ENCODE measurements at regions not wholly inside any gene's neighbourhood (a gene's known extent, or its start where the extent isn't known, plus 50 kb on each side); places are given as distances from the start of the nearest gene placed in this dataset.

DNA sequence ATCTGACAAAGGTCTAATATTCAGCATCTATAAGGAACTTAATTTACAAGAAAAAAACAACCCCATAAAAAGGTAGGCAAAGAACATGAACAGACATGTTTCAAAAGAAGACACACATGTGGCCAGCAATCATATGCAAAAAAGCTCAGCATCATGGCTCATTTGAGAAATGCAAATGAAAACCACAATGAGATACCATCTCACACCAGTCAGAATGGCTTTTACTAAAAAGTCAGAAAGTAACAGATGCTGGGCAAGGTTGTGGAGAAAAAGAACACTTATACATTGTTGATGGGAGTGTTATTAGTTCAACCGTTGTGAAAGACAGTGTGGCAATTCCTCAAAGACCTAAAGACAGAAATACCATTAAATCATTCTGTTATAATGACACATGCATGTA lies 289.9 kb upstream of the MMS22L start:
- no peaks in the 10 kb centered on the region for H3K79me2 ChIP-seq (ENCODE audit: control insufficient read depth, insufficient read depth, low read length, unreplicated experiment)
- no peaks in the 10 kb centered on the region for H3K36me3 ChIP-seq (ENCODE audit: insufficient read depth, low read length)
- no peak overlapping the region for H2AFZ ChIP-seq (ENCODE audit: low read length, unreplicated experiment)
- H3K4me1 ChIP-seq (ENCODE audit: control insufficient read depth, insufficient read depth, low read length, unreplicated experiment), result no peaks in the 10 kb centered on the region
- H3K27me3 ChIP-seq (ENCODE audit: insufficient read depth, low read length), result peaks cover 14% of the 10 kb centered on the region
- no peak overlapping the region for H3K27ac ChIP-seq (ENCODE audit: low read depth, low read length)
- H3K4me3 ChIP-seq (ENCODE audit: low read depth, low read length), result no peak overlapping the region

DNA sequence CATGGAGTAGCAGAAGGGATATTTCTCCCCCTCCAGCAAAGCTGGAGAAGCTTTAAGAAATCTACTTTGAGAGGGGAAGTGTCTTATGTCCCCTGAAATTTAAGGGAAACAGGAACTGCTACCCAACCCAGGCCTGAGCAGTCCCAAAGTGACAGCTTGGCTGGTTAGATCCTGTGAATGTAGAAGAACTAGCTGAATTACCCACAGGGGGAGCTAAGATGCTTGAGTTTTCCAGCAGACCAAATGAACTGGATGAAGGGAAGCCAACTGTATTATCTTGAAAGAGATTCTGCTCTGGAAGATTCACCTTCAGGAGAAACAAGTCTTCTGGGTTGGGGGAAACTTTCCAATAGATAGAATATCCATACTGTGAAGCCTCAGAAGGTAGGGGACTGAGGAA lies 303.3 kb upstream of the MMS22L start:
- Histone ChIP-seq H3K36me3 (ENCODE audit: insufficient read depth, low read length) (no peaks in the 10 kb centered on the region), H3K27ac (ENCODE audit: low read depth, low read length) (no peak overlapping the region), H3K4me3 (ENCODE audit: low read depth, low read length) (no peak overlapping the region), H3K4me1 (ENCODE audit: control insufficient read depth, insufficient read depth, low read length, unreplicated experiment) (no peaks in the 10 kb centered on the region), H2AFZ (ENCODE audit: low read length, unreplicated experiment) (no peak overlapping the region), H3K79me2 (ENCODE audit: control insufficient read depth, insufficient read depth, low read length, unreplicated experiment) (no peaks in the 10 kb centered on the region), H3K27me3 (ENCODE audit: insufficient read depth, low read length) (no peaks in the 10 kb centered on the region)

DNA sequence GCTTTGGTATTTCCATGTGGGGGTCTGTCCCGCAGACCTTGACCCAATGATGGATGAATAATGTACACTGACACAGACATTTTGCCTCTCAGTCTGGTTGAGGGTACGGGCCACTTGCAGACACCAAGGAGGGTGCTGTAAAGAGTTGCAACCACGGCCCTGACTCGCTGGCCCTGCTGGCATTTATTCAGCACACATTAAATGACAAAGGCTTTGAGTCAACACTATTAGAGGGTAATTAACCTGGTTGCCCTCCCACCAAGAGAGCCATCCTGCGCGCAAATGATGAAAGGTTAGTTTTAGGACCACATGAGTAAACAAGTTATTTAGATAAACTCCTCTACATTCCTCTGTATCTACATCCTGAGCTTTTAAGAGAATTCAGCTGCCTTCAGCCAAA lies 308.9 kb upstream of the MMS22L start:
- Histone ChIP-seq H3K27ac (ENCODE audit: low read depth, low read length) (no peak overlapping the region), H2AFZ (ENCODE audit: low read length, unreplicated experiment) (no peak overlapping the region), H3K79me2 (ENCODE audit: control insufficient read depth, insufficient read depth, low read length, unreplicated experiment) (no peaks in the 10 kb centered on the region), H3K27me3 (ENCODE audit: insufficient read depth, low read length) (no peaks in the 10 kb centered on the region), H3K4me1 (ENCODE audit: control insufficient read depth, insufficient read depth, low read length, unreplicated experiment) (peaks cover 5% of the 10 kb centered on the region), H3K4me3 (ENCODE audit: low read depth, low read length) (no peak overlapping the region), H3K36me3 (ENCODE audit: insufficient read depth, low read length) (no peaks in the 10 kb centered on the region)

DNA sequence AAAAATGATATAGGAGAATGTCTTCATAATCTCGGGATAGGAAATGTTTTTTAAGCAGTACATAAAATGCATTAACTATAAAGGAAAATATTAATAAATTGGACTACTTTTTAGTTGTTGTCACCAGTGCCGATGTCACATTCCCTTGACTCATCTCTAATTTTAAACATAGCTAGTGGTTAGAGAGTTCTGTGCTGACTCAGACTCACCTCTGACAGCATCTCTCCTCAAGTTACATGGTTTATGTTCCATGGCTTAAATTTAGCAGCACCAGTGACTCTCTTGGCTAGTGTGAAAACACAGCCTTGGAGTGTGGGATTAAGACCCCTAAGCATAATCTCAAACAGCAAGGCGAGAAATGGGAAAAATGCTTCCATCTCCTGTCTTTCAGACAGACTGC lies 311.8 kb upstream of the MMS22L start:
- Histone ChIP-seq H2AFZ (ENCODE audit: low read length, unreplicated experiment) (no peak overlapping the region), H3K27me3 (ENCODE audit: insufficient read depth, low read length) (no peaks in the 10 kb centered on the region), H3K4me1 (ENCODE audit: control insufficient read depth, insufficient read depth, low read length, unreplicated experiment) (peaks cover 5% of the 10 kb centered on the region), H3K79me2 (ENCODE audit: control insufficient read depth, insufficient read depth, low read length, unreplicated experiment) (no peaks in the 10 kb centered on the region), H3K36me3 (ENCODE audit: insufficient read depth, low read length) (no peaks in the 10 kb centered on the region), H3K4me3 (ENCODE audit: low read depth, low read length) (no peak overlapping the region), H3K27ac (ENCODE audit: low read depth, low read length) (no peak overlapping the region)

DNA sequence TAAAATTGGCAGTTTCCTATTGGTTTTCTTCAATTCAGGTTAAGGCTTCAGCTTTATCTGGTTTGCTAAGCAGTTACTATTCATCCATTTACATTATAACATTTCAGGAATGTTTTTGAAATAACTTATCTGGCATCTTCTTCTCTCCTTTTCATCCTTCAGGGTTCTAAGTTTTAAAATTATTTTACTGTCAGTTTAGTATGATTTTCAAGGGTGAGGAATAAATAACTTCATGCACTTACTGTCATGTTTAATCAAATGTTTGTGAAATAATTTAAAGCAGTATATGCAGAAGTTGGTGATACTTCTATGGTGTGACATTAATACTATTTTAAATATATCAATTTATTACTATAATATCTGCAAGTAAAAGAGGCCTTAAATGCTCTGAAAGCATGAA lies 338.1 kb upstream of the MMS22L start:
- no peak overlapping the region for H2AFZ ChIP-seq (ENCODE audit: low read length, unreplicated experiment)
- H3K79me2 ChIP-seq (ENCODE audit: control insufficient read depth, insufficient read depth, low read length, unreplicated experiment), result no peaks in the 10 kb centered on the region
- no peaks in the 10 kb centered on the region for H3K36me3 ChIP-seq (ENCODE audit: insufficient read depth, low read length)
- no peak overlapping the region for H3K27ac ChIP-seq (ENCODE audit: low read depth, low read length)
- H3K4me1 ChIP-seq (ENCODE audit: control insufficient read depth, insufficient read depth, low read length, unreplicated experiment), result no peaks in the 10 kb centered on the region
- H3K4me3 ChIP-seq (ENCODE audit: low read depth, low read length), result no peak overlapping the region
- no peaks in the 10 kb centered on the region for H3K27me3 ChIP-seq (ENCODE audit: insufficient read depth, low read length)

DNA sequence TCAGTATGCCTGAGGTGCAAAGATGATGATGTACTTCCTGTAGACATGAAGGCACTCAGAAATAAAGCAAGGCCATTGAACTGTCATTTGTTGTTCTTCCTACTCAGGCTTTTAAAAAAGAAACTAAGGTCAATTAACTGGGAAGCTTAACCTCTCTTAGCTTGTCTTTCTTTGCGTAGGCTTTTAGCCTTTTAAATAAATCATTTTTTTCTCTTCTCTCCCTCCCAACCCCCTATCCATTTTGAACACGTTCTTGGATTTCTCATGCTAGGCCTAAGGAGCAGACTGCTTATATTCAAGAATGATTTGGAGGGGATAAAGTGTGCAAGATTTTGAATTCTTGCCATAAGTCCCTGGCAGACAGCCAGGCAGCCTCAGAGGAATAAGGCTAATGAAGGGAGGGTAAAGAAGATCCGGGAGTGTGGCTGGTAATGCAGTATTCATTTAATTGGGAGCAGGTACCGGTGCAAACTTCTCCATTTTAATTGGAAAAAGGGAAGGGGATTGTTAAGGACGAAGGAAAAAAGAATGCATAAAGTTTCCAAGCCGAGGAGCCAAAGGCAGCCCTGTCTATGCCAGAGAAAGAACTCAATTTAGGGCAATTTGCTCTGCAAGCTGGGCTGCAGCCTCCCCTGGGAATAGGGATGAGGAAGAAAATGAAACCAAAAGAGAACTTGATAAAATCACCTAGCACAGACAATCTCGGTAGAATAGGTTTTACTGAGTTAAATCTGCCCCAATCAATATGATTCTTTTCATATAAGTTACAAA lies 343.8 kb upstream of the MMS22L start:
- H2AFZ ChIP-seq (ENCODE audit: low read length, unreplicated experiment), result peak overlapping the region; percentile 67
- peak overlapping the region; percentile 16 for H3K27ac ChIP-seq (ENCODE audit: low read depth, low read length)
- H3K79me2 ChIP-seq (ENCODE audit: control insufficient read depth, insufficient read depth, low read length, unreplicated experiment), result no peaks in the 10 kb centered on the region
- no peaks in the 10 kb centered on the region for H3K36me3 ChIP-seq (ENCODE audit: insufficient read depth, low read length)
- H3K4me1 ChIP-seq (ENCODE audit: control insufficient read depth, insufficient read depth, low read length, unreplicated experiment), result peaks cover 23% of the 10 kb centered on the region
- no peaks in the 10 kb centered on the region for H3K27me3 ChIP-seq (ENCODE audit: insufficient read depth, low read length)
- H3K4me3 ChIP-seq (ENCODE audit: low read depth, low read length), result peak overlapping the region; percentile 66

DNA sequence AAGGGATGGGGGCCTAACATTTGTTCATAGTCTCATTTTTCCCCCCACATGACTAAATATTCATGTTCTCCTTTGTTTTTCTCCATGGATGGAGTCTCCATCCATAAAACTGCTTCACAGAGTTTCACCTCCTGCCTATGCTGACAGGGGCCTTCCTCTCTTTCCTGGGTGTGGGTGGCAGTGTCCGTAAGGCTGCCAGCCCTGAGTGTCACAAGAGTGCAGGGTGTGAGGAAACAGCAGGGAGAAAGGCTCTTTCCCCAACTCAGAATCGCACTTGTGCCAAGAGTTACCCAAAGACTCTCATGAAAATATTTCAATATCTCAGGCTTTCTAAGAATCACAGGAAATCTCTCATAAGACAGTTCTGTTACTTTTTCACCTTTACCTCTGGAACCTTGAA lies 346.2 kb upstream of the MMS22L start:
- peak overlapping the region; percentile 42 for H2AFZ ChIP-seq (ENCODE audit: low read length, unreplicated experiment)
- no peak overlapping the region for H3K27ac ChIP-seq (ENCODE audit: low read depth, low read length)
- H3K36me3 ChIP-seq (ENCODE audit: insufficient read depth, low read length), result no peaks in the 10 kb centered on the region
- no peak overlapping the region for H3K4me3 ChIP-seq (ENCODE audit: low read depth, low read length)
- peaks cover 23% of the 10 kb centered on the region for H3K4me1 ChIP-seq (ENCODE audit: control insufficient read depth, insufficient read depth, low read length, unreplicated experiment)
- H3K79me2 ChIP-seq (ENCODE audit: control insufficient read depth, insufficient read depth, low read length, unreplicated experiment), result no peaks in the 10 kb centered on the region
- no peaks in the 10 kb centered on the region for H3K27me3 ChIP-seq (ENCODE audit: insufficient read depth, low read length)

DNA sequence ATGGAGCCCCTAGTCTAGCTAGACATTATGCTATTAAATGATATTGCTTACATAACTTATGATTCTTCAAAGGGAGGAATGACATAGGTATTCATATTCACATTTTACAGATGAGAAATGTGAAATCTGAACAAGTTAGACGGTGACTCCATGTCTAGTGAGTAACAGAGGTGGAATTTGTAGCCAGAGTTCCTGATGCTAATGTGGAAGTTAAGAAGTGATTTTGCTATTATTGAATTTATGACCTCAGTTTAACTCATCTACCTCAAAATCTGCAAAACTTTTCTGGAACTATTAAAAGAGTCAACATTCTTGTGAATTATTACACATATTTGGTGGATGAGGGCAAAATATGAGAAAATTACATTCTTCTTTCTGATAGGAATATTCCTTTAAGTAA lies 347.6 kb upstream of the MMS22L start:
- H3K4me3 ChIP-seq (ENCODE audit: low read depth, low read length), result no peak overlapping the region
- peaks cover 23% of the 10 kb centered on the region for H3K4me1 ChIP-seq (ENCODE audit: control insufficient read depth, insufficient read depth, low read length, unreplicated experiment)
- peak overlapping the region; percentile 43 for H2AFZ ChIP-seq (ENCODE audit: low read length, unreplicated experiment)
- H3K36me3 ChIP-seq (ENCODE audit: insufficient read depth, low read length), result no peaks in the 10 kb centered on the region
- 0 out of 2 replicates have a peak overlapping the region, but pooled peaks have one; percentile 9 for H3K27ac ChIP-seq (ENCODE audit: low read depth, low read length)
- H3K27me3 ChIP-seq (ENCODE audit: insufficient read depth, low read length), result no peaks in the 10 kb centered on the region
- H3K79me2 ChIP-seq (ENCODE audit: control insufficient read depth, insufficient read depth, low read length, unreplicated experiment), result no peaks in the 10 kb centered on the region

DNA sequence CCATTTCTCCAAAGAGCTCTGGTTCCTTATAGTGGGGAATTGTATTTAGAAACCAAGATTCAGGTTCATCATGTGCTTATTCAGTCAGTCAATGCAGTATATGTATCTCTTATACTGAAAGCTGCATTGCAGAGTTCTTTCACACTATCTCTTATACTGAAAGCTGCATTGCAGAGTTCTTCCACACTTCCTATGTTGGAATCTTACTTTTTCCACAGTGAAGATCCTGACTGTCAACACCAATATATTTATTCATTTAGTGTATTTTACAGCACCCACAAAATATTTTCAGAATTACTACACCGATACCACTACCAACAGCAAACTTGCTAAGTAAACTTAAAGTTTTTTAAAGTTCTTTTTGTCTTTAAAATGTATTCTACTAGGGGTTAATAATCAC lies 349.3 kb upstream of the MMS22L start:
- no peak overlapping the region for H3K4me3 ChIP-seq (ENCODE audit: low read depth, low read length)
- H2AFZ ChIP-seq (ENCODE audit: low read length, unreplicated experiment), result peak overlapping the region; percentile 10
- peaks cover 23% of the 10 kb centered on the region for H3K4me1 ChIP-seq (ENCODE audit: control insufficient read depth, insufficient read depth, low read length, unreplicated experiment)
- H3K27ac ChIP-seq (ENCODE audit: low read depth, low read length), result no peak overlapping the region
- no peaks in the 10 kb centered on the region for H3K79me2 ChIP-seq (ENCODE audit: control insufficient read depth, insufficient read depth, low read length, unreplicated experiment)
- H3K27me3 ChIP-seq (ENCODE audit: insufficient read depth, low read length), result no peaks in the 10 kb centered on the region
- no peaks in the 10 kb centered on the region for H3K36me3 ChIP-seq (ENCODE audit: insufficient read depth, low read length)

DNA sequence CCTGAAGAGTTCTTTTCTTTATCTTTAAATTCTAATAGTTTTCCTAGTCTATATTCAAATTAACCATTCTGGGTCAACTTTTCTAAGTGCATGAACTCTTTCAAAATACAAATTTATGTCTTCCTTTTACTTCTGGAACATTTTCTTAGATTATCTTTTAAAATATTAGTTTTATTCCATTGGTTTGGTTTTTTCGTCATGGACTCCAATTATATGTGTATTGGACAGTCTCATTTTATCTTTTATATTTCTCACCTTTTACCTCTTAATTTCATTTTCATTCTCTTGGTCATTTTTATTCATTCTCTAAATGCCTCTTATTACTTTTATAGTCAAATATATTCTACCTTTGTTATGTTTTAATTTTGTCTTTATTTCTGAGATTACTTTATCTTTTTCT lies 356.7 kb upstream of the MMS22L start:
- Histone ChIP-seq H3K27me3 (ENCODE audit: insufficient read depth, low read length) (no peaks in the 10 kb centered on the region), H3K36me3 (ENCODE audit: insufficient read depth, low read length) (no peaks in the 10 kb centered on the region), H2AFZ (ENCODE audit: low read length, unreplicated experiment) (no peak overlapping the region), H3K27ac (ENCODE audit: low read depth, low read length) (no peak overlapping the region), H3K79me2 (ENCODE audit: control insufficient read depth, insufficient read depth, low read length, unreplicated experiment) (no peaks in the 10 kb centered on the region), H3K4me1 (ENCODE audit: control insufficient read depth, insufficient read depth, low read length, unreplicated experiment) (no peaks in the 10 kb centered on the region), H3K4me3 (ENCODE audit: low read depth, low read length) (no peak overlapping the region)

DNA sequence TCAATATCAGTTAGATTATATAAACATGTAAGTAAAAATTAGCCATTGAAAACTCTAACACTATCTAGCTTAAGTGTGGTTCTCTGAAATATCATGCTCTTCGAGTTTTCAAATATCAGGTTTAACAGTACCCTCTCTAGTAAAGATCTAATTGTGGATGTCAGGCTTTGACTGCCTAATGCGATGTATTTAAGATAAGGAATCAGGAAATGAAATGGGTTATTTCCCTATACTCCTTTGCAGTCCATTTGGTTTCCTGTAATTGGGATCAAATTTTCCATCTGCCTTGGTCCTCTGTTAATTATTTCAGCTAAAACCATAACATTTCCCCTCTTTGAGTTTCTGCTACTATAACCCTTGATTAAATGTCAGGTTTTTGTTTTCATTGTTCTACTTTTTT lies 361.3 kb upstream of the MMS22L start:
- no peaks in the 10 kb centered on the region for H3K36me3 ChIP-seq (ENCODE audit: insufficient read depth, low read length)
- H3K4me3 ChIP-seq (ENCODE audit: low read depth, low read length), result no peak overlapping the region
- H3K4me1 ChIP-seq (ENCODE audit: control insufficient read depth, insufficient read depth, low read length, unreplicated experiment), result no peaks in the 10 kb centered on the region
- no peaks in the 10 kb centered on the region for H3K79me2 ChIP-seq (ENCODE audit: control insufficient read depth, insufficient read depth, low read length, unreplicated experiment)
- H2AFZ ChIP-seq (ENCODE audit: low read length, unreplicated experiment), result no peak overlapping the region
- H3K27ac ChIP-seq (ENCODE audit: low read depth, low read length), result no peak overlapping the region
- H3K27me3 ChIP-seq (ENCODE audit: insufficient read depth, low read length), result no peaks in the 10 kb centered on the region

Measured in ACC112 (cell line).